Tibial nerve (tissue), 4 donors: ENCODE measurements at regions not wholly inside any gene's neighbourhood (a gene's known extent, or its start where the extent isn't known, plus 50 kb on each side); places are given as distances from the start of the nearest gene placed in this dataset.

Source experiments
- DNase-seq, 2 donors: peaks; one replicate each; pipeline ENCODE4 v3.0.0-alpha.2; 2019; ENCODE audit warnings: low spot score in 2 of 2
- H3K27ac ChIP-seq, 4 donors: fragments of 200-600 bp; sonication (generic) in 3 of 4; one replicate each; pipeline ENCODE4 v1.5.1; 2017 to 2019; ENCODE audit warnings: mild to moderate bottlenecking in 1 of 4
- H3K27me3 ChIP-seq, 2 donors: fragments of 200-600 bp; sonication (generic) in 1 of 2; one replicate each; pipeline versions ENCODE4 v1.5.1 to v1.6.0; 2017 to 2019
- H3K36me3 ChIP-seq, 3 donors: fragments of 200-600 bp; sonication (generic); one replicate each; pipeline ENCODE4 v1.5.1; 2018 to 2019
- H3K4me1 ChIP-seq, 4 donors: fragments of 200-600 bp; sonication (generic) in 3 of 4; one replicate each; pipeline ENCODE4 v1.5.1; 2017 to 2019
- H3K4me3 ChIP-seq, 4 donors: fragments of 200-600 bp; sonication (generic) in 3 of 4; one replicate each; pipeline ENCODE4 v1.5.1; 2017 to 2019; ENCODE audit warnings: mild to moderate bottlenecking in 1 of 4, moderate library complexity in 1 of 4
- H3K9me3 ChIP-seq, 4 donors: fragments of 200-600 bp; sonication (generic) in 3 of 4; one replicate each; pipeline ENCODE4 v1.5.1; 2017 to 2019
- EP300 ChIP-seq, 2 donors: sonication (generic); formaldehyde crosslinking; IDR thresholded peaks; one replicate each; pipeline ENCODE4 v1.6.1; 2017; ENCODE audit warnings: antibody characterized with exemption in 2 of 2, mild to moderate bottlenecking in 1 of 2
- POLR2A ChIP-seq, 2 donors: fragments of 450-650 bp; IDR thresholded peaks; one replicate each; pipeline ENCODE4 v1.6.1; 2017; ENCODE audit warnings: antibody characterized with exemption in 2 of 2, mild to moderate bottlenecking in 2 of 2, moderate library complexity in 2 of 2
- WGBS, 2 donors: methylation state at CpG; one replicate each; pipeline ENCODE4 v1.1.5; 2018; 5-methylcytosine and 5-hydroxymethylcytosine counted together
- TF ChIP-seq, protein P1 (sequence below), 5 experiments: fragments of 200-600 bp in 3 of 5; fragments of 450-650 bp in 2 of 5; sonication (generic) in 3 of 5; IDR thresholded peaks; one replicate each; pipeline ENCODE4 v1.5.1; 2016 to 2019; ENCODE audit warnings: antibody characterized with exemption in 5 of 5, mild to moderate bottlenecking in 3 of 5, moderate library complexity in 2 of 5

DNA sequence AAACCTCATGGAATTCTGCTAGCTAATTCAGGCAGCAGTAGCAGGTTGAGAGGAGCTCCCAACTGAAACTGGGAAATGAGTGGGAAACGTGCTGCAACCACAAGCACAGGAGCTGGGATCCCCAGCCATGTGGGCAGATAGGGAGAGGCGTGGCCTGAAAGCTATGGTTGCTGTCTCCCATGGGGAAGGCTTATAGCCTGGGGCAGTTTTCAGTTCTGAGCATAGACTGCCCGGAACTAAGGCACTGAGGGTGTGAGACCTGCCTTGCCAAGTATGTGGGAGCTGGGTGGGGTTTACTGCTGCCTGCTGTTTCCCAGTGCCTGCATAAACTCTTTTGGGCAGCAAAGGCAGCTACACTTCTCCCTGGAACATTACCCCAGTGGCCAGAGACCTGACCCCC is 229.5 kb downstream of the TUSC7 start:
- TF ChIP-seq POLR2A (IDR thresholded peaks at IDR 0.05), result no peak
- TF ChIP-seq EP300 (IDR thresholded peaks at IDR 0.05), result no peak
- TF ChIP-seq, protein P1, sequence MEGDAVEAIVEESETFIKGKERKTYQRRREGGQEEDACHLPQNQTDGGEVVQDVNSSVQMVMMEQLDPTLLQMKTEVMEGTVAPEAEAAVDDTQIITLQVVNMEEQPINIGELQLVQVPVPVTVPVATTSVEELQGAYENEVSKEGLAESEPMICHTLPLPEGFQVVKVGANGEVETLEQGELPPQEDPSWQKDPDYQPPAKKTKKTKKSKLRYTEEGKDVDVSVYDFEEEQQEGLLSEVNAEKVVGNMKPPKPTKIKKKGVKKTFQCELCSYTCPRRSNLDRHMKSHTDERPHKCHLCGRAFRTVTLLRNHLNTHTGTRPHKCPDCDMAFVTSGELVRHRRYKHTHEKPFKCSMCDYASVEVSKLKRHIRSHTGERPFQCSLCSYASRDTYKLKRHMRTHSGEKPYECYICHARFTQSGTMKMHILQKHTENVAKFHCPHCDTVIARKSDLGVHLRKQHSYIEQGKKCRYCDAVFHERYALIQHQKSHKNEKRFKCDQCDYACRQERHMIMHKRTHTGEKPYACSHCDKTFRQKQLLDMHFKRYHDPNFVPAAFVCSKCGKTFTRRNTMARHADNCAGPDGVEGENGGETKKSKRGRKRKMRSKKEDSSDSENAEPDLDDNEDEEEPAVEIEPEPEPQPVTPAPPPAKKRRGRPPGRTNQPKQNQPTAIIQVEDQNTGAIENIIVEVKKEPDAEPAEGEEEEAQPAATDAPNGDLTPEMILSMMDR (IDR thresholded peaks at IDR 0.05), result no peak
- WGBS, 2 donors, result 70 to 75% methylated on average over 3 of the region's 3 CpGs
- no peak for DNase-seq
- Histone ChIP-seq H3K27me3 (no peaks in the 10 kb centered on the region), H3K9me3 (peaks cover 0 to 24% (median 0%) of the 10 kb centered on the region in 4 donors), H3K4me1 (no peaks in the 10 kb centered on the region), H3K4me3 (no peak overlapping the region), H3K36me3 (no peaks in the 10 kb centered on the region), H3K27ac (no peak overlapping the region)

DNA sequence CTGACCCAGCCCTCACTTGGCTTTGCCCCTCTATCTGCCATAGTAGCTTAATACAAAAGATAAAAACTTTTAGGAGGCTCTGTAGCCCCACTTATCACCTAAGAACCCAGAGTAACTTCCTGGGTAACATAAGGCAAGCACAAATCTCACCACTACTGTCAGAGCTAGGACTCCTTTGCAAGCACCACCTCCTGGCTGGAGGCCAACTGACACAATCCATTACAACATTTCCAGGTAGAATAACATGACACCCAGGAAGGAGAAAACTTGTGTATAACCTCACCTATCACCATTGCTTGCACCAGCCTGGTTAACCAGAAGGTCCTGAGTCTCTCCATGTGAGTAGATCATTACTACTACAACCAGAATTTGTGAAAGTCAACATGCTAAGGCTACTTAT is 230.0 kb downstream of the TUSC7 start:
- Histone ChIP-seq H3K27ac (no peak overlapping the region), H3K4me1 (no peaks in the 10 kb centered on the region), H3K27me3 (no peaks in the 10 kb centered on the region), H3K4me3 (no peak overlapping the region), H3K9me3 (peaks cover 0 to 24% (median 0%) of the 10 kb centered on the region in 4 donors), H3K36me3 (no peaks in the 10 kb centered on the region)
- TF ChIP-seq POLR2A (IDR thresholded peaks at IDR 0.05) (no peak), EP300 (IDR thresholded peaks at IDR 0.05) (no peak)
- TF ChIP-seq, protein P1 (IDR thresholded peaks at IDR 0.05), result no peak
- DNase-seq, result no peak

DNA sequence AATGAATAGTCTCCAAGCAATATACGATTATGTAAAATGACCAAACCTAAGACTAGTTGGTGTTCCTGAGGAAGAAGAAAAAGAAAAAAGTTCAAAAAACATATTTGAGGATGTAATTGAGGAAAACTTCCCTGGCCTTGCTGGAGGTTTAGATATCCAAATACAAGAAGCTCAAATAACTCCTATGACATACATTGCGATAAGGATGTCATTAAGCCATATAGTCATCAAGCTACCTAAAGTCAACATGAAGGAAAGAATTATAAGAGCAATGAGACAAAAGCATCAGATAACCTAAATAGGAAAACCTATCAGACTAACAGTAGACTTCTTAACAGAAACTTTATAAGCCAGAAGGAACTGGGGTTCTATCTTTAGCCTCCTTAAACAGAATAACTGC is 231.1 kb downstream of the TUSC7 start:
- no peak for DNase-seq
- TF ChIP-seq EP300 (IDR thresholded peaks at IDR 0.05) (no peak), POLR2A (IDR thresholded peaks at IDR 0.05) (no peak)
- TF ChIP-seq, protein P1 (IDR thresholded peaks at IDR 0.05), result no peak
- no peaks in the 10 kb centered on the region for H3K36me3 ChIP-seq
- peaks cover 0 to 24% (median 0%) of the 10 kb centered on the region in 4 donors for H3K9me3 ChIP-seq
- H3K27ac ChIP-seq, result no peak overlapping the region
- no peaks in the 10 kb centered on the region for H3K4me1 ChIP-seq
- 89 to 97% methylated on average over 2 of the region's 2 CpGs for WGBS, 2 donors
- H3K4me3 ChIP-seq, result no peak overlapping the region
- no peaks in the 10 kb centered on the region for H3K27me3 ChIP-seq

DNA sequence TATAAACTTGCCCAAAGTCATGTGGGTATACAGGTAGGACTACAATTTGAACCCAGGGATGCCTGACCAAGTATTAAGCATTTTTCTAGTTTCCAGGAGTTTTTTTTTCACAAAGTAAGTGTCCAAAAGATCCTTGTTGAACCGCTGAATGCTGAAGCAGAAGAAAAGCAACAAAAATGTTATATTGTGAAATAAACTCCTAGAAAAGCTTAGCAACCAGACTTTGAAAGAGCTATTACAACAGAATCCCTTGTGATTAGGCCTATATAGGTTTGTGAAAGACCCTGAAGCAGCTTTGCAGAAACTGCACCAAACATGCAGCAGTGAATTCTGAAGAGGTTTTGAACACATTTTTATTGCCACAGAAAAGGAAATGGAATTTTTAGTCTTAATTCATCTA is 236.8 kb downstream of the TUSC7 start:
- no peak for DNase-seq
- WGBS, 2 donors, result 64 to 67% methylated on average over 1 of the region's 1 CpG
- Histone ChIP-seq H3K27me3 (no peaks in the 10 kb centered on the region), H3K4me3 (no peak overlapping the region), H3K36me3 (no peaks in the 10 kb centered on the region), H3K9me3 (no peaks in the 10 kb centered on the region), H3K4me1 (peaks cover 0 to 12% (median 0%) of the 10 kb centered on the region in 4 donors), H3K27ac (no peak overlapping the region)
- TF ChIP-seq EP300 (IDR thresholded peaks at IDR 0.05) (no peak), POLR2A (IDR thresholded peaks at IDR 0.05) (no peak)
- TF ChIP-seq, protein P1 (IDR thresholded peaks at IDR 0.05), result no peak

DNA sequence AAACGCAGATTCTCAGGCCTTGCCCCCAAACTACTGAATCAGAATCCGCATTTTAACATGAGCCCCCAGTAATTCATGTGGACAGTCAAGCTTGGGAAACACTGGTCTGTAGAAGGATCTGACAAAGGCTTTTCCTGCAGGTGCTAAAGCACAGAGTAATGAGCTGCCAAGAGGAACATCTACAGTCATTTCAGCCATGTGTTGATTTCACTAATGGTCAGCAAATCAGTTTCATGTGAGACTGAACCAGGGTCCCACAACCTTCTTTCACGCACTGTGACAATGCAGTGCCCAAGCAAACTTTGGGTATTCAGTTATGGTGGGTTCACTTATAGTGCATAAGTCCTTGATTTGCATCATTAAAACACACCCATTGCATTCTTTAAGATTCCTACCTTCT is 237.6 kb downstream of the TUSC7 start:
- H3K9me3 ChIP-seq, result no peaks in the 10 kb centered on the region
- WGBS, 2 donors, result 87 to 95% methylated on average over 3 of the region's 3 CpGs
- H3K4me1 ChIP-seq, result peaks cover 0 to 12% (median 0%) of the 10 kb centered on the region in 4 donors
- no peaks in the 10 kb centered on the region for H3K36me3 ChIP-seq
- TF ChIP-seq EP300 (IDR thresholded peaks at IDR 0.05) (no peak), POLR2A (IDR thresholded peaks at IDR 0.05) (no peak)
- TF ChIP-seq, protein P1 (IDR thresholded peaks at IDR 0.05), result no peak
- H3K27me3 ChIP-seq, result no peaks in the 10 kb centered on the region
- no peak overlapping the region for H3K27ac ChIP-seq
- DNase-seq, result no peak
- H3K4me3 ChIP-seq, result no peak overlapping the region
